ENCODE measurements at regions not wholly inside any gene's neighbourhood (a gene's known extent, or its start where the extent isn't known, plus 50 kb on each side); places are given as distances from the start of the nearest gene placed in this dataset.

- ATAC-seq: no peak
- POLR2A ChIA-PET: no interaction called here
- intact Hi-C loops (cut with micrococcal nuclease; ENCODE audit: unreplicated experiment): no loop called here
Measured at GRCh38 chr13:97798836-97799235, 154.6 kb upstream of the IPO5 start.

GRCh38 chr13:97802213-97802612, 151.3 kb upstream of the IPO5 start:
- intact Hi-C loops (cut with micrococcal nuclease; ENCODE audit: unreplicated experiment): loop anchor here (10.0 kb wide), 2 partner anchors 697 to 787 kb away; no protein-coding TSS in a partner anchor
- no peak for DNase-seq (ENCODE audit: low read depth, low spot score)
- 39% methylated on average over 3 of the region's 3 CpGs for WGBS (ENCODE audit: insufficient coverage, insufficient replicate concordance, low lambda C conversion rate, missing lambda C conversion rate)
- Histone ChIP-seq H4K20me1 (ENCODE audit: control insufficient read depth, insufficient read depth) (no peaks in the 10 kb centered on the region), H3K27me3 (replicated peaks in 1 of 2; ENCODE audit: control insufficient read depth in 2 of 2, insufficient read depth in 2 of 2, low read length in 1 of 2) (no peaks in the 10 kb centered on the region), H3K79me2 (ENCODE audit: control insufficient read depth, insufficient read depth, low read length) (no peaks in the 10 kb centered on the region), H3K36me3 (ENCODE audit: control insufficient read depth in 2 of 2, insufficient read depth in 2 of 2, low read length in 1 of 2) (no peaks in the 10 kb centered on the region), H3K4me1 (ENCODE audit: control insufficient read depth, insufficient read depth, low read length) (no peaks in the 10 kb centered on the region), H3K4me2 (ENCODE audit: control insufficient read depth, insufficient read depth) (no peak overlapping the region), H3K9ac (ENCODE audit: control insufficient read depth, insufficient read depth, low read length) (no peak overlapping the region), H3K4me3 (no peak overlapping the region), H3K27ac (ENCODE audit: control insufficient read depth, insufficient read depth) (no peak overlapping the region), H3K9me3 (replicated peaks; ENCODE audit: control insufficient read depth, insufficient read depth, low read length) (no peaks in the 10 kb centered on the region), H2AFZ (ENCODE audit: control insufficient read depth, low read depth, low read length) (no peak overlapping the region)
- ChIA-PET SMC1A (ENCODE audit: uncharacterized antibody, unreplicated experiment) (no interaction called here), POLR2A (no interaction called here), CTCF (interaction anchor here (5.3 kb wide), 1 partner anchor 13 kb away, joined by 26 read pairs; no protein-coding TSS in a partner anchor), RAD21 (ENCODE audit: unreplicated experiment) (no interaction called here)
- FAIRE-seq: no peak
- ATAC-seq: no peak
- in situ Hi-C loops (cut with MboI): no loop called here
- BruUV-seq (replicated peaks): no TSS peak
- TF ChIP-seq MEF2A (IDR thresholded peaks at IDR 0.05; ENCODE audit: insufficient read depth, low read depth, low read length): no peak
- TF ChIP-seq LARP7 (IDR thresholded peaks at IDR 0.05): no peak
- TF ChIP-seq SREBF2 (IDR thresholded peaks at IDR 0.05; ENCODE audit: low read length): no peak

More at GRCh38 chr13:97798836-97799235, 154.6 kb upstream of the IPO5 start:
- no TSS peak for BruUV-seq (replicated peaks)
- WGBS (ENCODE audit: insufficient coverage, insufficient replicate concordance, low lambda C conversion rate, missing lambda C conversion rate): 69% methylated on average over 7 of the region's 7 CpGs
- H2AFZ ChIP-seq (ENCODE audit: control insufficient read depth, low read depth, low read length): no peak overlapping the region
- ChIA-PET CTCF (interaction anchor here (0.6 to 5.3 kb wide), 12 partner anchors 16 to 875 kb away, joined by 3 to 26 read pairs (median 3); no protein-coding TSS in a partner anchor), SMC1A (ENCODE audit: uncharacterized antibody, unreplicated experiment) (interaction anchor here (0.6 to 1.7 kb wide), 3 partner anchors 20 to 1245 kb away, joined by 3 to 7 read pairs (median 4); no protein-coding TSS in a partner anchor), RAD21 (ENCODE audit: unreplicated experiment) (interaction anchor here (1.4 kb wide), 1 partner anchor 689 kb away, joined by 5 read pairs; no protein-coding TSS in a partner anchor)
- no peaks in the 10 kb centered on the region; the same call in 2 of the 3 replicates for H3K9me3 ChIP-seq (replicated peaks; ENCODE audit: control insufficient read depth, insufficient read depth, low read length)
- no peak overlapping the region for H3K4me2 ChIP-seq (ENCODE audit: control insufficient read depth, insufficient read depth)
- no peak overlapping the region for H3K9ac ChIP-seq (ENCODE audit: control insufficient read depth, insufficient read depth, low read length)
- H4K20me1 ChIP-seq (ENCODE audit: control insufficient read depth, insufficient read depth): no peaks in the 10 kb centered on the region
- in situ Hi-C loops (cut with MboI): no loop called here
- no peaks in the 10 kb centered on the region for H3K79me2 ChIP-seq (ENCODE audit: control insufficient read depth, insufficient read depth, low read length)
- DNase-seq (ENCODE audit: low read depth, low spot score) (no peak), FAIRE-seq (no peak)
- no peak overlapping the region for H3K27ac ChIP-seq (ENCODE audit: control insufficient read depth, insufficient read depth)
- no peaks in the 10 kb centered on the region for H3K27me3 ChIP-seq (replicated peaks in 1 of 2; ENCODE audit: control insufficient read depth in 2 of 2, insufficient read depth in 2 of 2, low read length in 1 of 2)
- H3K4me1 ChIP-seq (ENCODE audit: control insufficient read depth, insufficient read depth, low read length): no peaks in the 10 kb centered on the region
- TF ChIP-seq BHLHE40 (IDR thresholded peaks at IDR 0.05; ENCODE audit: borderline replicate concordance in 1 of 2, low read depth in 2 of 2, low read length in 1 of 2): no peak
- H3K36me3 ChIP-seq (ENCODE audit: control insufficient read depth in 2 of 2, insufficient read depth in 2 of 2, low read length in 1 of 2): no peaks in the 10 kb centered on the region
- H3K4me3 ChIP-seq: no peak overlapping the region

Measured in GM12878 (cell line).